Smooth muscle cell (in vitro differentiated cells): ENCODE measurements at regions not wholly inside any gene's neighbourhood (a gene's known extent, or its start where the extent isn't known, plus 50 kb on each side); places are given as distances from the start of the nearest gene placed in this dataset.
"Not testable (repeated sequence)": the region's sequence is repeated elsewhere in the genome, so short reads cannot be mapped to it uniquely, and the experiment has no call there.

ENCODE experiments used
- DNase-seq: peaks from one replicate; lab custom pipeline; 2025; ENCODE audit not compliant: unreplicated experiment; lab: John Stamatoyannopoulos, UW
- H2AFZ ChIP-seq: fragments of 200-600 bp; sonication (generic); 2 replicates; pipeline ENCODE4 v1.6.0; 2016; ENCODE audit warnings: antibody characterized with exemption, low read depth, mild to moderate bottlenecking
- H3F3A ChIP-seq: fragments of 200-600 bp; sonication (generic); 2 replicates; pipeline ENCODE4 v1.6.0; 2017; ENCODE audit warnings: antibody characterized with exemption, low read depth
- H3K27ac ChIP-seq: fragments of 200-600 bp; sonication (generic); 2 replicates; pipeline ENCODE4 v1.5.1; 2016; ENCODE audit warnings: low read depth, mild to moderate bottlenecking
- H3K27me3 ChIP-seq: fragments of 200-600 bp; sonication (generic); 2 replicates; pipeline ENCODE4 v1.6.1; 2016; ENCODE audit warnings: low read depth, mild to moderate bottlenecking
- H3K36me3 ChIP-seq: fragments of 200-600 bp; sonication (generic); 2 replicates; pipeline ENCODE4 v1.5.1; 2016; ENCODE audit warnings: low read depth
- H3K4me1 ChIP-seq: fragments of 200-600 bp; sonication (generic); 2 replicates; pipeline ENCODE4 v1.5.1; 2016; ENCODE audit warnings: low read depth
- H3K4me2 ChIP-seq: fragments of 200-600 bp; sonication (generic); 2 replicates; pipeline ENCODE4 v1.6.0; 2016; ENCODE audit warnings: mild to moderate bottlenecking
- H3K4me3 ChIP-seq: fragments of 200-600 bp; sonication (generic); 2 replicates; pipeline ENCODE4 v1.5.1; 2016; ENCODE audit warnings: mild to moderate bottlenecking
- H3K79me2 ChIP-seq: fragments of 200-600 bp; sonication (generic); 2 replicates; pipeline ENCODE4 v1.6.0; 2016; ENCODE audit warnings: low read depth, mild to moderate bottlenecking
- H3K9ac ChIP-seq: fragments of 200-600 bp; sonication (generic); 2 replicates; pipeline ENCODE4 v1.6.0; 2016; ENCODE audit warnings: low read depth
- H3K9me3 ChIP-seq: fragments of 200-600 bp; sonication (generic); replicated peaks from 2 replicates; pipeline ENCODE4 v1.5.1; 2016; ENCODE audit warnings: low read depth
- H4K20me1 ChIP-seq: fragments of 200-600 bp; sonication (generic); 2 replicates; pipeline ENCODE4 v1.6.0; 2016; ENCODE audit warnings: low read depth
- WGBS: methylation state at CpG from one replicate; pipeline ENCODE4 v1.1.7; 2016; ENCODE audit warnings: low lambda C conversion rate; 5-methylcytosine and 5-hydroxymethylcytosine counted together
- TF ChIP-seq, protein P1 (sequence below): fragments of 200-600 bp; sonication (generic); IDR thresholded peaks from 2 replicates; pipeline ENCODE4 v1.5.1; 2017; ENCODE audit warnings: borderline replicate concordance, mild to moderate bottlenecking, antibody characterized with exemption; ENCODE audit not compliant: insufficient read depth, poor library complexity, severe bottlenecking

DNA sequence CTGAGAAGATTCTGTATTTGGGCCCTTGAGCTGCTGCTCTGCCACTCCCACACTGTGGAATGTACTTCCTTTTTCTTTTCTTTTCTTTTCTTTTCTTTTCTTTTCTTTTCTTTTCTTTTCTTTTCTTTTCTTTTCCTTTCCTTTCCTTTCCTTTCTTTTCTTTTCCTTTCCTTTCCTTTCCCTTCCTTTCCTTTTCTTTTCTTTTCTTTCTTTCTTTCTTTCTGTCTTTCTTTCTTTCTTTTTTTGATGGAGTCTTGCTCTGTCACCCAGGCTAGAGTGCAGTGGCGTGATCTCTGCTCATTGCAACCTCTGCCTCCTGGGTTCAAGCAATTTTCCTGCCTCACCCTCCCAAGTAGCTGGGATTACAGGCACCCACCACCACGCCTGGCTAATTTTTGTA is 89.8 kb downstream of the DNAAF6 start:
- H3K27me3 ChIP-seq, H3K9ac ChIP-seq, H3K9me3 ChIP-seq, H3F3A ChIP-seq, H3K4me3 ChIP-seq, H3K4me2 ChIP-seq, H3K27ac ChIP-seq, H2AFZ ChIP-seq, H4K20me1 ChIP-seq, H3K4me1 ChIP-seq, H3K36me3 ChIP-seq, DNase-seq, H3K79me2 ChIP-seq: not testable (repeated sequence)
- 94% methylated on average over 2 of the region's 2 CpGs for WGBS

DNA sequence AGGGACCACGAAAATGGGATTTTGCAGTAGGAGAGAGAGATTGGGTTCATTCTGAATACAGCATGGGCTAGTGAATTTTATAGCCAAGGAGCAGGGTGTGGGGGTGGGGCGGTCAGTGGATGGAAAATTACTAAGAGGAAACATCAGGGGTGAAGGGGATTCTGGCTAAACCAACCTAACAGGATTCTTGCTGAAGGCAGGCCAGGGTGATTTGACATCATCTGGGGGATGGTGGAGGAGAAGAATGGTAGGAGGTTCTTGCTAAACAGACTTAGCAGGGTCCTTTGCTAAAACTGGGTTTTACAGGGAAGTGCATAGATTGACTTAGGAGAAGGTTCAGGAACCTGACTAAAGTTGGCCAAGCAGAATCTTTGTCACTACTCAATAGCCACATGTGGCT is 91.9 kb downstream of the DNAAF6 start:
- 51% methylated on average over 2 of the region's 2 CpGs for WGBS
- H3K9me3 ChIP-seq: no peaks in the 10 kb centered on the region
- DNase-seq: no peak

DNA sequence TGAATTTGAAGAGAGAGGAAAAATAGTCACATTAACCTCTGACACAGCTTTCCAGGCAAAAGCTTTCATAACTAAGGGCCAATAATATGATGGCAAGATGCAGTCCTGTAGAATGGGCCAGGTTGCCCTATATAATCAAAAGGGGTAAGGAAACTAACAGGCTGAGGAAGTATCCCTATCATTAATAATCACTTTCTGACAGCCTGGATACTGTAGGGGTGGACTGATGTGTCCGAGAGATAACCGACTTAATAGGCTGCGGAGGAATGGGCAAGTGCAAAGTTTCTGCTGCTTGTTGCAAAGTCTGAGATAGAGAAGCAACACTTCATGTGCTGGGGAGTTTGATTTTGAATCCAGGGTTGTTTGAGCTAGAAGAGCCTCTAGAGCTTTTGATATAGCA is 94.8 kb downstream of the DNAAF6 start:
- H4K20me1 ChIP-seq: no peaks in the 10 kb centered on the region
- DNase-seq: no peak
- H3K27ac ChIP-seq: no peak overlapping the region
- no peaks in the 10 kb centered on the region for H3K79me2 ChIP-seq
- H3K27me3 ChIP-seq: no peaks in the 10 kb centered on the region
- H2AFZ ChIP-seq: no peak overlapping the region
- 83% methylated on average over 3 of the region's 3 CpGs for WGBS
- H3F3A ChIP-seq: no peaks in the 10 kb centered on the region
- TF ChIP-seq, protein P1, sequence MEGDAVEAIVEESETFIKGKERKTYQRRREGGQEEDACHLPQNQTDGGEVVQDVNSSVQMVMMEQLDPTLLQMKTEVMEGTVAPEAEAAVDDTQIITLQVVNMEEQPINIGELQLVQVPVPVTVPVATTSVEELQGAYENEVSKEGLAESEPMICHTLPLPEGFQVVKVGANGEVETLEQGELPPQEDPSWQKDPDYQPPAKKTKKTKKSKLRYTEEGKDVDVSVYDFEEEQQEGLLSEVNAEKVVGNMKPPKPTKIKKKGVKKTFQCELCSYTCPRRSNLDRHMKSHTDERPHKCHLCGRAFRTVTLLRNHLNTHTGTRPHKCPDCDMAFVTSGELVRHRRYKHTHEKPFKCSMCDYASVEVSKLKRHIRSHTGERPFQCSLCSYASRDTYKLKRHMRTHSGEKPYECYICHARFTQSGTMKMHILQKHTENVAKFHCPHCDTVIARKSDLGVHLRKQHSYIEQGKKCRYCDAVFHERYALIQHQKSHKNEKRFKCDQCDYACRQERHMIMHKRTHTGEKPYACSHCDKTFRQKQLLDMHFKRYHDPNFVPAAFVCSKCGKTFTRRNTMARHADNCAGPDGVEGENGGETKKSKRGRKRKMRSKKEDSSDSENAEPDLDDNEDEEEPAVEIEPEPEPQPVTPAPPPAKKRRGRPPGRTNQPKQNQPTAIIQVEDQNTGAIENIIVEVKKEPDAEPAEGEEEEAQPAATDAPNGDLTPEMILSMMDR: no peak
- no peaks in the 10 kb centered on the region for H3K4me1 ChIP-seq
- no peaks in the 10 kb centered on the region for H3K36me3 ChIP-seq
- H3K4me2 ChIP-seq: no peak overlapping the region
- no peak overlapping the region for H3K4me3 ChIP-seq
- H3K9me3 ChIP-seq: no peaks in the 10 kb centered on the region
- no peak overlapping the region for H3K9ac ChIP-seq

More for the DNA sequence above, 91.9 kb downstream of the DNAAF6 start:
- Histone ChIP-seq H3K27me3 (no peaks in the 10 kb centered on the region), H4K20me1 (no peaks in the 10 kb centered on the region), H3K36me3 (no peaks in the 10 kb centered on the region), H3K79me2 (no peaks in the 10 kb centered on the region), H3K27ac (no peak overlapping the region), H3K4me3 (no peak overlapping the region), H3K4me2 (no peak overlapping the region), H3K4me1 (no peaks in the 10 kb centered on the region), H3F3A (no peaks in the 10 kb centered on the region), H3K9ac (no peak overlapping the region), H2AFZ (no peak overlapping the region)
- TF ChIP-seq, protein P1: no peak

DNA sequence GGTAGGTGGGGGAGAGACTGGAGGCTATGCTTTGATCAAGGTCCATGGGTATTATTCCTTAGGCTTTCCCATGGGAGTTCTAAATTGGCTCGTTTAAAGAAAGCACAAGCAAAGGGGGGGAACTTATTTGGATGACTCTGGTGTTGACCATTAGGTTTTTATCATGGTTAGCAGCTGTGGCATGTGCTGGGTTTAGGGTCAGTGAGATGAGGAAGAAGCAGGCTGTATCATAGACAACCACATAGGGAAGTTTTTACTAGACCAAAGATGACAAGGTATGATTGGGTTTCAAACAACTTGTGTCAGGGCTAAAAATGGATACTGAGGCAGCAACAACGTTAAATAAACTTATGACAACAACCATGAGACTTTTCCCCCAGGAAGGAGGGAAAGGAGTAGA is 97.7 kb downstream of the DNAAF6 start:
- no peaks in the 10 kb centered on the region for H3K79me2 ChIP-seq
- no peak overlapping the region for H3K27ac ChIP-seq
- no peak overlapping the region for H3K4me3 ChIP-seq
- H3K9ac ChIP-seq: no peak overlapping the region
- no peaks in the 10 kb centered on the region for H3K4me1 ChIP-seq
- H4K20me1 ChIP-seq: no peaks in the 10 kb centered on the region
- no peak overlapping the region for H2AFZ ChIP-seq
- H3K27me3 ChIP-seq: no peaks in the 10 kb centered on the region
- H3K4me2 ChIP-seq: no peak overlapping the region
- no peaks in the 10 kb centered on the region for H3K36me3 ChIP-seq
- 55% methylated on average over 2 of the region's 2 CpGs for WGBS
- TF ChIP-seq, protein P1: no peak
- no peak for DNase-seq
- H3F3A ChIP-seq: no peaks in the 10 kb centered on the region
- no peaks in the 10 kb centered on the region for H3K9me3 ChIP-seq
